Gastrocnemius medialis (tissue), 4 donors: ENCODE measurements at regions not wholly inside any gene's neighbourhood (a gene's known extent, or its start where the extent isn't known, plus 50 kb on each side); places are given as distances from the start of the nearest gene placed in this dataset.

Experiments
- POLR2A ChIP-seq, 2 donors: fragments of 450-650 bp; IDR thresholded peaks; one replicate each; pipeline ENCODE4 v1.6.1; 2017; ENCODE audit warnings: antibody characterized with exemption in 2 of 2, mild to moderate bottlenecking in 2 of 2, moderate library complexity in 2 of 2
- TF ChIP-seq, protein P1 (sequence below), 5 experiments: fragments of 450-650 bp in 3 of 5; fragments of 200-600 bp in 2 of 5; sonication (generic) in 2 of 5; IDR thresholded peaks in 4 of 5; conservative IDR thresholded peaks in 1 of 5; 1 replicate in 4 of 5; 2 replicates in 1 of 5; pipeline ENCODE4 v1.5.1; 2016 to 2019; ENCODE audit warnings: antibody characterized with exemption in 5 of 5, mild to moderate bottlenecking in 3 of 5, moderate library complexity in 3 of 5

- TF ChIP-seq, protein P1, sequence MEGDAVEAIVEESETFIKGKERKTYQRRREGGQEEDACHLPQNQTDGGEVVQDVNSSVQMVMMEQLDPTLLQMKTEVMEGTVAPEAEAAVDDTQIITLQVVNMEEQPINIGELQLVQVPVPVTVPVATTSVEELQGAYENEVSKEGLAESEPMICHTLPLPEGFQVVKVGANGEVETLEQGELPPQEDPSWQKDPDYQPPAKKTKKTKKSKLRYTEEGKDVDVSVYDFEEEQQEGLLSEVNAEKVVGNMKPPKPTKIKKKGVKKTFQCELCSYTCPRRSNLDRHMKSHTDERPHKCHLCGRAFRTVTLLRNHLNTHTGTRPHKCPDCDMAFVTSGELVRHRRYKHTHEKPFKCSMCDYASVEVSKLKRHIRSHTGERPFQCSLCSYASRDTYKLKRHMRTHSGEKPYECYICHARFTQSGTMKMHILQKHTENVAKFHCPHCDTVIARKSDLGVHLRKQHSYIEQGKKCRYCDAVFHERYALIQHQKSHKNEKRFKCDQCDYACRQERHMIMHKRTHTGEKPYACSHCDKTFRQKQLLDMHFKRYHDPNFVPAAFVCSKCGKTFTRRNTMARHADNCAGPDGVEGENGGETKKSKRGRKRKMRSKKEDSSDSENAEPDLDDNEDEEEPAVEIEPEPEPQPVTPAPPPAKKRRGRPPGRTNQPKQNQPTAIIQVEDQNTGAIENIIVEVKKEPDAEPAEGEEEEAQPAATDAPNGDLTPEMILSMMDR (IDR thresholded peaks at IDR 0.05 in 4 of 5, conservative IDR thresholded peaks at IDR 0.05 in 1 of 5): no peak
- no peak for TF ChIP-seq POLR2A (IDR thresholded peaks at IDR 0.05)
Measured at GRCh38 chr14:36028218-36028617, 148.3 kb downstream of the PTCSC3 start.
